SK-N-MC (cell line): ENCODE measurements at regions not wholly inside any gene's neighbourhood (a gene's known extent, or its start where the extent isn't known, plus 50 kb on each side); places are given as distances from the start of the nearest gene placed in this dataset.

ENCODE experiments used
- EZH2 ChIP-seq: fragments of 200-600 bp; sonication (generic); IDR thresholded peaks from one replicate; pipeline ENCODE4 v1.6.1; 2017; ENCODE audit warnings: antibody characterized with exemption
- FOXP2 ChIP-seq: optimal IDR thresholded peaks from 2 replicates; pipeline ENCODE3; 2011; ENCODE audit warnings: mild to moderate bottlenecking, moderate library complexity; ENCODE audit not compliant: insufficient read depth; ENCODE audit errors: extremely low read length, control extremely low read depth
- POLR2AphosphoS5 ChIP-seq: IDR thresholded peaks from 2 replicates; pipeline ENCODE4 v1.6.1; 2012; ENCODE audit warnings: mild to moderate bottlenecking, low read depth, low read length, borderline replicate concordance

GRCh38 chr6:66245231-66245630 lies 538.2 kb upstream of the EYS start:
- TF ChIP-seq POLR2AphosphoS5 (no peak), EZH2 (no peak), FOXP2 (no peak)
